Retinal pigment epithelial cell (primary cell): ENCODE measurements at regions not wholly inside any gene's neighbourhood (a gene's known extent, or its start where the extent isn't known, plus 50 kb on each side); places are given as distances from the start of the nearest gene placed in this dataset.

Source experiments
- DNase-seq: peaks from one replicate; pipeline ENCODE4 v3.0.0-alpha.2; 2010; ENCODE audit warnings: low read depth
- H3K4me3 ChIP-seq: 2 replicates; pipeline ENCODE4 v1.5.1; 2011; ENCODE audit warnings: mild to moderate bottlenecking, low read length, control low read depth, moderate library complexity
- CTCF ChIP-seq: conservative IDR thresholded peaks from 2 replicates; pipeline ENCODE4 v1.5.1; 2011; ENCODE audit warnings: low read depth, low read length, control low read depth, inconsistent platforms

- TF ChIP-seq CTCF, result no peak
- no peak for DNase-seq
These were observed 199.7 kb upstream of the LRTM1 start for GRCh38 chr3:55127565-55127964.

GRCh38 chr3:55124371-55124770 is 196.5 kb upstream of the LRTM1 start:
- no peak for DNase-seq
- TF ChIP-seq CTCF, result no peak
- H3K4me3 ChIP-seq, result no peak overlapping the region

More at GRCh38 chr3:55127565-55127964, 199.7 kb upstream of the LRTM1 start:
- no peak overlapping the region for H3K4me3 ChIP-seq
